AG04449 (cell line): ENCODE measurements at regions not wholly inside any gene's neighbourhood (a gene's known extent, or its start where the extent isn't known, plus 50 kb on each side); places are given as distances from the start of the nearest gene placed in this dataset.
"Not testable (repeated sequence)": the region's sequence is repeated elsewhere in the genome, so short reads cannot be mapped to it uniquely, and the experiment has no call there.

Experiments
- CTCF ChIA-PET: fragments of 350-600 bp; formaldehyde crosslinking; extraction: SDS; loops from one replicate; lab custom pipeline; 2021; ENCODE audit warnings: antibody characterized with exemption; lab: Yijun Ruan, JAX
- POLR2A ChIA-PET: fragments of 400-600, 350-600 bp; formaldehyde crosslinking; extraction: SDS; loops from one replicate; lab custom pipeline; 2020; ENCODE audit warnings: antibody characterized with exemption, inconsistent platforms; lab: Yijun Ruan, JAX
- DNase-seq: peaks from one replicate; pipeline ENCODE4 v3.0.0-alpha.2; 2010; ENCODE audit warnings: low read depth, low spot score
- H3K4me3 ChIP-seq: 2 replicates; pipeline ENCODE4 v1.5.1; 2011; ENCODE audit warnings: low read depth, mild to moderate bottlenecking, control low read depth, low read length
- CTCF ChIP-seq: IDR thresholded peaks from one replicate; pipeline ENCODE4 v1.5.1; 2011; ENCODE audit warnings: mild to moderate bottlenecking, moderate library complexity, low read length, control low read depth, inconsistent platforms; ENCODE audit not compliant: insufficient read depth; ENCODE audit errors: missing control alignments

DNA sequence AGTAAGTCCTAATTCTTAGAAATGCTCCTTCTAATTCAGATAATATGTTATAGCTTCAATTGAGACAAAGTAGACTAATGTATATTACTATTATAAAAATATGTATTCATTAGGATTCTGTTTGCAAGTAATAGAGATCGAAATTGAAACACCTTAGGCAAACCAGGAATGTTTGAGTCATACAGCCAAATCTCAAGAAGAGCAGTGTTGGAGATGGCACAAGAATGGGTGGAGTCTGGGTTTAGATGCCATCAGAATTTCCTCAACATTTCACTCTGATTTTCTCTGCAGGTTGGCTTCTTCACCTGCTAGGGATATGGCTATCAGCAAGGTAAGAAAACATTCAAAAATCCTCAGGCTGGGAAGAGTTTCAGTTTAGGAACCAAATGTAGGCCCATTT lies 405.4 kb downstream of the CCDC85A start:
- DNase-seq, result no peak
- no peak for TF ChIP-seq CTCF
- ChIA-PET POLR2A (no interaction called here), CTCF (interaction anchor here (1.3 kb wide), 1 partner anchor 395 kb away, joined by 3 read pairs; no protein-coding TSS in a partner anchor)
- H3K4me3 ChIP-seq, result no peak overlapping the region

DNA sequence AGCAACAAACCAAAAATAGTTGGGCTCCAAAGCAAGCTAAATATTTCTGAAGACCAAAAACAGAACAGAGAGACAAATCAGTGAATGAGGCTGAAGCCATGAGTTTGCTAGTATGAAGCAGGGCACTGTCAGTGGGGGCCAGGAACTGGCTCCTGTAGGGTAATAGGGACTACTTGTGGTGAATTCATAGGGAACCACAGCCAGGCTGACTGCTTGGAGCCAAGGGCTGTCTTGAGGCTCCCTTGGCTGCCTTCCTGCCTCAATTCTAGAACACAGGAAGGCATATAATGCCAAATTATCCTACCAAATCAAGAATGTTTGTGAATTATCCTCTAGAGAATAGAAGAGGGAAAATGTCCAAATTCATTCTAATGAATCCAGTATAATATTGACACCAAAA lies 406.0 kb downstream of the CCDC85A start:
- TF ChIP-seq CTCF, result no peak
- CTCF ChIA-PET, result no interaction called here
- no peak overlapping the region for H3K4me3 ChIP-seq
- no peak for DNase-seq
- POLR2A ChIA-PET, result no interaction called here

DNA sequence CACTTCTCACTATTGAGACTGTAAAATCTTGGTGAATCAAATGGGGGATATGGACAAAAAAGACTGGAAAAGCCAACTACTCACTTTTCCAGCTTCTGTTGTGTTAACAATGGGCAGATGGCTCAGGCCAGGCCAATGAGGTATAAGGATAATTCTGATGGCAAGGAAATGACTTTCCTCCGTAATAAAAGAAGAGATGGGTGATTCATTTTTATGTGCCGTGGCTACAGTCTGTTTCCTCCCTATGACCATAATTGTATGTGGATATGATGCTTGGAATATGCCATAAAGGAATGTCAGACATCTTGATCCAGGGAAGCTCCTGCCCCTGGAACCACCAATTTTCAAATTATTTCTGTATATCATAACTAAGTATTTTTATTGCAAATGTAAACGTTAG lies 406.8 kb downstream of the CCDC85A start:
- no peak for TF ChIP-seq CTCF
- H3K4me3 ChIP-seq, result no peak overlapping the region
- CTCF ChIA-PET, result no interaction called here
- no peak for DNase-seq
- POLR2A ChIA-PET, result no interaction called here

- DNase-seq, H3K4me3 ChIP-seq, CTCF ChIA-PET, POLR2A ChIA-PET: not testable (repeated sequence)
Observed at GRCh38 chr2:56606086-56606485, 422.3 kb downstream of the CCDC85A start.

DNA sequence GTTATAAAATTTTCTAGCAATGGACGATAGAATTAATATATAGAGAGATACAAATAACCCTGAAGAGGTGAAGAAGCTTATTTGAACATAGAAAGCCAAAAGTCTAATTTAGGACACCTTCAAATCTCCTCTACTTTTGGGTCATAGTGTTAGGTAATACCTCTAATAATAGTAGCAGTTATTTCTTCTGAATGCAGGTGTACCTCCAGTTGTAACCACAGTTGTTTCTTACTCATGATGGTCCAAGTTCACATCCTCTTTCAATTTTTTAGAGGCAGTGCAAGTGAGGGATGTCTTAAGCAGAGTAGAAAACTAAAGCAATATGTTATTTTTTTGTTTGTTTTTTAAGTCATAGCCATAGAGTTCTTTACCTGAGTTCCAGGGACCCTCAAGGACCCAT lies 429.5 kb downstream of the CCDC85A start:
- ChIA-PET CTCF (no interaction called here), POLR2A (no interaction called here)
- no peak overlapping the region for H3K4me3 ChIP-seq
- no peak for TF ChIP-seq CTCF
- DNase-seq, result no peak

DNA sequence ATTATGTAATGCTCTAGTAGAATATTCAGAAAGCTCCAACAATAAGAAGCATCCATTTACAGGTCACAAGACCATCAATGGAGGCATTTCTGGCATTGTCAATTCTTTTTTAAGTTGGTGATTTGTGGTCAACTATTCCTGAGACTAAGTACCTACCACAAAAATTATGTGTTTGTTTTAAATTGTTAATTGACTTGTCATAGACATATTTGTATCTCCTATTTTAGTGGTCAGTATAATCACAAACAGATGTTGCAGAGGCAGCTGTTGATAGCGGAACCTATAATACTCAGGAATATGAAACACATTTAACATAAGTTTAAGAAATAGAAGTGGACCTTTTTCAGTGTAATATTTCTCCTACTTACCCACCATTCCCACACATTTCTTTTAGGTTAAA lies 430.1 kb downstream of the CCDC85A start:
- H3K4me3 ChIP-seq, result no peak overlapping the region
- no peak for DNase-seq
- POLR2A ChIA-PET, result no interaction called here
- TF ChIP-seq CTCF, result no peak
- CTCF ChIA-PET, result interaction anchor here (1.1 kb wide), 1 partner anchor 144 kb away, joined by 3 read pairs; no protein-coding TSS in a partner anchor

DNA sequence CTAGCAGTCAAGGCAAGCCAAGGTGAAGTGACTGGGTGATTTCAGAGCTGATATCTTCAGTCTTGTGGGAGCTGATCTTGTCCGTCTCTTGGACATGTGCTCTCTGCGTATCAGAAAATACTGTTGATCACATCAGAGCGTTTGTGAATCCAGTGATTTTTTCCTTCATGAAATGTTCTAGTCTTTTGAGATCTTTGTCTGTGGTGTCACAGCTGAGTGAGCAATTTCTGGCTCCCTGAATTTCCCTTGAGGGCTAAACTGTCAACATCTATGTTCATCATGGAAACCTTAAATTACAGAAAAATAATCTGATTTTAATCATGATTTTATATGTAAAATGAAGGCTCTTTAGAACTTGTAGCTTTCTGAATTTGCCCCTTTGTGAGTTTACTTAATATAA lies 432.0 kb downstream of the CCDC85A start:
- POLR2A ChIA-PET, result no interaction called here
- CTCF ChIA-PET, result no interaction called here
- TF ChIP-seq CTCF, result no peak
- no peak for DNase-seq
- H3K4me3 ChIP-seq, result no peak overlapping the region
